Ovary (tissue), 7 donors: ENCODE measurements at regions not wholly inside any gene's neighbourhood (a gene's known extent, or its start where the extent isn't known, plus 50 kb on each side); places are given as distances from the start of the nearest gene placed in this dataset.
"Not testable (repeated sequence)": the region's sequence is repeated elsewhere in the genome, so short reads cannot be mapped to it uniquely, and the experiment has no call there.

ENCODE experiments used
- DNase-seq, 5 donors: peaks; one replicate each; pipeline ENCODE4 v3.0.0-alpha.2; 2019 to 2020
- H3K27ac ChIP-seq, 2 donors: fragments of 200-600 bp; one replicate each; pipeline versions ENCODE4 v1.5.1 to v1.8.0; 2019 to 2022
- H3K27me3 ChIP-seq: fragments of 200-600 bp; one replicate; pipeline ENCODE4 v1.8.0; 2022
- H3K36me3 ChIP-seq: fragments of 200-600 bp; sonication (generic); one replicate; pipeline ENCODE4 v1.5.1; 2019
- H3K4me1 ChIP-seq: one replicate; pipeline ENCODE4 v1.8.1; 2013; ENCODE audit warnings: mild to moderate bottlenecking, moderate library complexity; ENCODE audit not compliant: insufficient read depth
- H3K4me3 ChIP-seq: fragments of 200-600 bp; sonication (generic); one replicate; pipeline ENCODE4 v1.5.1; 2017
- H3K9me3 ChIP-seq, 2 donors: fragments of 200-600 bp in 1 of 2; sonication (generic) in 1 of 2; one replicate each; pipeline versions ENCODE4 v1.5.1 to v1.8.1; 2013 to 2019; ENCODE audit warnings: mild to moderate bottlenecking in 1 of 2, moderate library complexity in 1 of 2
- EP300 ChIP-seq: sonication (generic); formaldehyde crosslinking; IDR thresholded peaks from one replicate; pipeline ENCODE4 v1.6.1; 2017; ENCODE audit warnings: antibody characterized with exemption
- POLR2A ChIP-seq: fragments of 450-650 bp; IDR thresholded peaks from one replicate; pipeline ENCODE4 v1.6.1; 2017; ENCODE audit warnings: antibody characterized with exemption, mild to moderate bottlenecking, moderate library complexity
- WGBS, 3 donors: extraction: QIAGEN DNeasy Blood & Tissue Kit in 1 of 3; methylation state at CpG; one replicate each; pipeline versions ENCODE4 v1.1.5 to v1.1.7; 2013 to 2017; 5-methylcytosine and 5-hydroxymethylcytosine counted together
- intact Hi-C, 4 donors: fragments of 100-400 bp; cut with DNase I; formaldehyde crosslinking; loops; one replicate each; pipeline versions ENCODE4 v1.11.0 to v1.15.1; 2022 to 2023
- TF ChIP-seq, protein P1 (sequence below), 3 donors: fragments of 450-650 bp in 2 of 3; fragments of 200-600 bp in 1 of 3; IDR thresholded peaks; one replicate each; pipeline versions ENCODE4 v1.5.1 to v1.8.0; 2016 to 2022; ENCODE audit warnings: antibody characterized with exemption in 3 of 3, mild to moderate bottlenecking in 1 of 3
- donor health status: DM: no; HTN: no; CAD: no; lungs with moderate emphysema.
- donor health status: DM: no; HTN: no; CAD: no.
- donor health status: Bipolar disorder and iron deficiency.
- donor health status: DM: no; HTN: no; CAD: no.
- donor health status: DM: yes; HTN: yes; CAD: no.

DNA sequence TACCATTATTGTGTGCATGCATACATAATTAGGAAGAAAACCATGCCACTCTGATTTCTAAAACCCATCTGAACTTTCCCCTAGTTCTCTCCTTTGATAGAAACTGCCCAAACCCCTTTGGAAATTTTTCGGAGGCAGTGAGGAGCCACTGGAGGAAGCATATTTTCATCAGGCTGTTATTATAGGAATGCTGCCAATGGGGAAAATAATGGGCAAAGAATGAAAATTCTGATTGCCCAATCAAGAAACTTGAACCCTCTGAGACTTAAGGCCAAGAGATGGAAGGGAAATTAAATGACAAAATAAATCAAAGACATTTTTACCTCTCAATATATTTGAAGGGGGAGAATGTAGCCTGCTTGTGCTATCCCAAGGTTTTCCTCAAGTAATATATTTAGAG is 376.0 kb upstream of the PDZRN3 start:
- Histone ChIP-seq H3K36me3 (no peaks in the 10 kb centered on the region), H3K27me3 (no peaks in the 10 kb centered on the region), H3K4me3 (no peak overlapping the region), H3K4me1 (no peaks in the 10 kb centered on the region), H3K27ac (no peak overlapping the region), H3K9me3 (no peaks in the 10 kb centered on the region)
- TF ChIP-seq POLR2A (no peak), EP300 (no peak)
- TF ChIP-seq, protein P1, sequence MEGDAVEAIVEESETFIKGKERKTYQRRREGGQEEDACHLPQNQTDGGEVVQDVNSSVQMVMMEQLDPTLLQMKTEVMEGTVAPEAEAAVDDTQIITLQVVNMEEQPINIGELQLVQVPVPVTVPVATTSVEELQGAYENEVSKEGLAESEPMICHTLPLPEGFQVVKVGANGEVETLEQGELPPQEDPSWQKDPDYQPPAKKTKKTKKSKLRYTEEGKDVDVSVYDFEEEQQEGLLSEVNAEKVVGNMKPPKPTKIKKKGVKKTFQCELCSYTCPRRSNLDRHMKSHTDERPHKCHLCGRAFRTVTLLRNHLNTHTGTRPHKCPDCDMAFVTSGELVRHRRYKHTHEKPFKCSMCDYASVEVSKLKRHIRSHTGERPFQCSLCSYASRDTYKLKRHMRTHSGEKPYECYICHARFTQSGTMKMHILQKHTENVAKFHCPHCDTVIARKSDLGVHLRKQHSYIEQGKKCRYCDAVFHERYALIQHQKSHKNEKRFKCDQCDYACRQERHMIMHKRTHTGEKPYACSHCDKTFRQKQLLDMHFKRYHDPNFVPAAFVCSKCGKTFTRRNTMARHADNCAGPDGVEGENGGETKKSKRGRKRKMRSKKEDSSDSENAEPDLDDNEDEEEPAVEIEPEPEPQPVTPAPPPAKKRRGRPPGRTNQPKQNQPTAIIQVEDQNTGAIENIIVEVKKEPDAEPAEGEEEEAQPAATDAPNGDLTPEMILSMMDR (IDR thresholded peaks at IDR 0.05) = no peak
- WGBS, 3 donors = 9 to 37% (median 11%) methylated on average over 1 of the region's 1 CpG
- no peak for DNase-seq
- intact Hi-C loops = no loop called here

DNA sequence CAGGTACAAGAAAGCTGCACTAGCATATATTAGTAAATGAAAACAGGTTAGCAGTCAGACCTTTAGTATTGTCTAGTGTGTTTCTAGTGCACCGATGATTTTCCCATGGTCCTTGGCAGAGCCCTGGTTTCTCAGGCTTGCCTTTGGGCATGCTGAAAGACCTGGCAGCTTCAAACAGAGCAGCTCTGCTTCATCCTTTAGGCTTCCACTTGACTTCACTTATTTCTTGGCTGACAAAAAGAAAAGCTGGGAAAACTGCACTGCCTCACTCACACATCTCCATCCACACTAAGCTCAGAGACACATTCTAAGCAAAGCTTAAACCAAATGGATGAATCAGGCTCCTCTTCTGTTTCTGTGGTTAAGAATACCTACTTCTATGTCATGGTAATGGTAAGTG is 374.8 kb upstream of the PDZRN3 start:
- no peaks in the 10 kb centered on the region for H3K36me3 ChIP-seq
- H3K27ac ChIP-seq = no peak overlapping the region
- TF ChIP-seq POLR2A (no peak), EP300 (no peak)
- TF ChIP-seq, protein P1 (IDR thresholded peaks at IDR 0.05) = no peak
- H3K9me3 ChIP-seq = no peaks in the 10 kb centered on the region
- DNase-seq = no peak
- WGBS, 3 donors = 94 to 97% (median 96%) methylated on average over 1 of the region's 1 CpG
- H3K27me3 ChIP-seq = no peaks in the 10 kb centered on the region
- intact Hi-C loops = no loop called here
- H3K4me3 ChIP-seq = no peak overlapping the region
- H3K4me1 ChIP-seq = no peaks in the 10 kb centered on the region

DNA sequence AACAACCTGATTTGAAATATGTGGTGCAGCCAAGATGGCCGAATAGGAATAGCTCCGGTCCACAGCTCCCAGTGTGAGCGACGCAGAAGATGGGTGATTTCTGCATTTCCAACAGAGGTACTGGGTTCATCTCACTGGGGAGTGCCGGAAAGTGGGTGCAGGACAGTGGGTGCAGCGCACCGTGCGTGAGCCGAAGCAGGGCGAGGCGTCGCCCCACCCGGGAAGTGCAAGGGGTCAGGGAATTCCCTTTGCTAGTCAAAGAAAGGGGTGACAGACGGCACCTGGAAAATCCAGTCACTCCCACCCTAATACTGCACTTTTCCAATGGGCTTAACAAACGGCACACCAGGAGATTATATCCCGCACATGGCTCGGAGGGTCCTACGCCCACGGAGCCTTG is 365.9 kb upstream of the PDZRN3 start:
- H3K4me3 ChIP-seq, H3K27me3 ChIP-seq, H3K27ac ChIP-seq, H3K4me1 ChIP-seq, H3K36me3 ChIP-seq, H3K9me3 ChIP-seq, intact Hi-C loops, DNase-seq: not testable (repeated sequence)
- WGBS, 3 donors = 93 to 95% (median 94%) methylated on average over 19 of the region's 19 CpGs

DNA sequence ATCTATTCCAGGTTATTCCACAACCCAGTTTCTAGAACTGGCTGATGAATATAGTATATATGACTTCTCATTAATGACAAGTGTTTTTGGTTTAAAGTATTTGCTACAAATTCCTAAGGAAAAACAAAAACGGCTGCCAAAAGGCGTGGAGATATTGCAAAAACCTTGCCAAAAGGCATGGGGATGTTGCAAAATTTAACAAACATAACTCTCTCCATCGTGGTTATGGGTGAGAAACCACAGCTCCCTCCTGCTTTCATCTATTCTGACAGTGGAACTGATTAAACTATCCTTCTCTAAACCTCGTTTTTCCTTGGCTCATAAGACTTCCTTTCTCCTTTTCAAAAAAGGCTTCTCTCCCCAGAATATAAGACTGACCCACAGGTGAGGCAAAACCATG is 342.0 kb upstream of the PDZRN3 start:
- no peak for TF ChIP-seq EP300
- TF ChIP-seq POLR2A = no peak
- TF ChIP-seq, protein P1 (IDR thresholded peaks at IDR 0.05) = no peak
- H3K27ac ChIP-seq = no peak overlapping the region
- no peaks in the 10 kb centered on the region for H3K4me1 ChIP-seq
- no peaks in the 10 kb centered on the region for H3K9me3 ChIP-seq
- 3 to 8% (median 7%) methylated on average over 4 of the region's 4 CpGs for WGBS, 3 donors
- H3K36me3 ChIP-seq = no peaks in the 10 kb centered on the region
- no peaks in the 10 kb centered on the region for H3K27me3 ChIP-seq
- H3K4me3 ChIP-seq = no peak overlapping the region
- intact Hi-C loops = no loop called here
- no peak for DNase-seq

DNA sequence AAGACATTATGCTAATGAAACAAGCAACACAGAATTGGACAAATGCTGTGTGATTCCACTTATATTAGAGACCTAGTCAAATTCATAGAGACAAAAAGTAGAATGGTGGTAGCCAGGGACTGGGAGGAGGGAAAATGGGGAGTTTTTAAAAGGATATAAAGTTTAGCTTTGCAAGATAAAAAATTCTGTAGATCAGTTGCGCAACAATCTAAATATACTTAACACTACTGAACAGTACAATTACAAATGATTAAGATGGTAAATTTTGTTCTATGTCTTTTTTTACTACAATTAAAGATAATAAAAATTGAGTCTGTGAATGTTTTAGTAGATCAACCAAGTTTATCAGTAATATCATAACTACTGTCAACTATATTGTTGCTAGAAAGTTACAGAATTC is 340.1 kb upstream of the PDZRN3 start:
- WGBS, 3 donors = 67 to 78% (median 75%) methylated on average over 1 of the region's 1 CpG
- TF ChIP-seq POLR2A (no peak), EP300 (no peak)
- TF ChIP-seq, protein P1 (IDR thresholded peaks at IDR 0.05) = no peak
- intact Hi-C loops = no loop called here
- Histone ChIP-seq H3K4me3 (no peak overlapping the region), H3K27ac (no peak overlapping the region), H3K9me3 (no peaks in the 10 kb centered on the region), H3K27me3 (no peaks in the 10 kb centered on the region), H3K4me1 (no peaks in the 10 kb centered on the region), H3K36me3 (no peaks in the 10 kb centered on the region)
- DNase-seq = no peak
